Neural progenitor cell (in vitro differentiated cells): ENCODE measurements at regions not wholly inside any gene's neighbourhood (a gene's known extent, or its start where the extent isn't known, plus 50 kb on each side); places are given as distances from the start of the nearest gene placed in this dataset.

ENCODE experiments used
- CTCF ChIP-seq: fragments of 200-600 bp; sonication (generic); IDR thresholded peaks from 2 replicates; pipeline ENCODE4 v1.5.1; 2017; ENCODE audit warnings: antibody characterized with exemption, mild to moderate bottlenecking
- EZH2 ChIP-seq: fragments of 200-600 bp; sonication (generic); IDR thresholded peaks from 2 replicates; pipeline ENCODE4 v1.6.1; 2017; ENCODE audit warnings: antibody characterized with exemption, mild to moderate bottlenecking, moderate library complexity
- EZH2phosphoT487 ChIP-seq: fragments of 200-600 bp; sonication (generic); IDR thresholded peaks from 2 replicates; pipeline ENCODE4 v1.6.1; 2017; ENCODE audit warnings: antibody characterized with exemption

GRCh38 chr3:176939022-176939817, 258.1 kb downstream of the TBL1XR1 start:
- TF ChIP-seq CTCF (peak; percentile 88), EZH2 (no peak), EZH2phosphoT487 (no peak)
